ENCODE measurements at regions not wholly inside any gene's neighbourhood (a gene's known extent, or its start where the extent isn't known, plus 50 kb on each side); places are given as distances from the start of the nearest gene placed in this dataset.
"Not testable (repeated sequence)": the region's sequence is repeated elsewhere in the genome, so short reads cannot be mapped to it uniquely, and the experiment has no call there.

DNA sequence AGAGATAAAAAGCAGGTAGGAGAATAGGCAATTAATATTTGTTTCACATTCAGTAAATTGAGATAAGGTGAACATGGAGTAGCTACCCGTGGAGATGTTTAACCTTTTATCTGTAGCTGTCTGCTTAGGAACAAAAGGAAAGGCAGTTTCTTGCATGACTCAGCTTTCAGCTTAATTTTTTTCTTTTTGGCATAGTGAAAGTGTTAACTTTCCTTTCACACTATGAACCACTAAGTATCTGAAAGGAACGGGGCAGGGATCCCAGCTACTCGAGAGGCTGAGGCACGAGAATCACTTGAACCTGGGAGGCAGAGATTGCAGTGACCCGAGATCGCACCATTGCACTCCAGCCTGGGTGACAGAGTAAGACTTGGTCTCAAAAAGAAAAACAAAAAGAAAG lies 176.0 kb downstream of the LACC1 start:
- DNase-seq (ENCODE audit: low spot score): not testable (repeated sequence)

- no peak for DNase-seq (ENCODE audit: low spot score)
Observed at GRCh38 chr13:44058067-44058466, 178.4 kb downstream of the LACC1 start.

- no peak for DNase-seq (ENCODE audit: low spot score)
Observed at GRCh38 chr13:44058624-44059215, 179.0 kb downstream of the LACC1 start.

GRCh38 chr13:44061876-44062275 lies 182.2 kb downstream of the LACC1 start:
- no peak for DNase-seq (ENCODE audit: low spot score)

GRCh38 chr13:44063467-44063866 lies 183.8 kb downstream of the LACC1 start:
- DNase-seq (ENCODE audit: low spot score): no peak

GRCh38 chr13:44063881-44064280 lies 184.2 kb downstream of the LACC1 start:
- DNase-seq (ENCODE audit: low spot score): no peak

DNA sequence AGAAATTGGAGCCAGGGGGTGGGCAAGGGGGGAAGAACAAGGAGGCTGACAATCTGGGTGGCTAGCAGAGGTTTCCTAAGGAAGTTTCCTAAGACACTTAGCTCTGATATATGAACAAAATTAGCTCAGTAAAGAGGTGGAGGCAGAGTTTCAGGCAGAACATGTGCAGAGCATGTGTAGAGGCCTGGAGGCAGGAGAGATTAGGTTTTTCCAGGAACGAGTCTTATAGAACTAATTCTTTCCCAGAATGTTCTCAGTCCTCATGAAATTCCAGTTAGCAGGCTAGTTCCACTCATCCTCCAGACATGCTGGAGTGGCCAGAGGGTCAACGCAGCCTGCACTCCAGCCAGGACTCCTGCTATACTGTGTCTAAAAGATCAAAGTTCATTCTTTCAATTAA lies 184.7 kb downstream of the LACC1 start:
- no peak for DNase-seq (ENCODE audit: low spot score)

DNA sequence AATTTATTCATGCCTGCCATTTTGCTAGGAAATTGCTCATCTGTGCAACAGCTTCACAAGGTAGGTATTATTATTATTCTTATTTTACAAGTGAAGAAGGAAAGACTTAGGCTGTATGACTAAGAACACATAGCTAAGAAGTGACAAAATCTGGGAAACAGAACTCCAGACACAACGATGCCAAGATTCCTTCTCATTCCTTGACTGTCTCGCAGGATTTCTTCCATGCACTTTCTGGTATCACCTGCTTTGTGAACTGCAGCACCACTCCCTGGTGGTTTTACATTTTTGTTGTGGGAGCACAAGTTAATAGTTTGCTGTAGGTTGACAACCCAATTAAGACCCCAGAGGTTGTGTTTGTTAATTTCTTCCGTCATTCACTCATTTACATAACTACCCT lies 188.5 kb downstream of the LACC1 start:
- DNase-seq (ENCODE audit: low spot score): no peak

DNA sequence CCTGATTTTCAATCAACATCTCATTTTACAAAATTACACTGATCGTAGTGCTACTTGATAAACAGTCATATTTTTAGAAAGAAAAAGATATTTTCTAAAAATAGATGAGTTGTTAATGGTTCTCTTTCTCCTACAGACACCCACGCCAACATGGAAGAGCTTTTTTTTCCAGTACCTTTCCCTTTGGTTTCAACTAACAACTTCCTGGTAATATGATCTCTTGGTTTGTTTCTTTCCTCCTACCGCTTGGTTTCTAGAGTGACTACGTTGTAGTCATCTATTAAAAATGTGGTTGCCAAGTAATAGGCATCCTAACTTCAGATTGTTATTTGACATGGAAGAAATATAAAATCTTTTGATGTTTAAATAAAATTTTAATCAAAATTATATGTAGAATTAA lies 189.0 kb downstream of the LACC1 start:
- DNase-seq (ENCODE audit: low spot score): no peak

- DNase-seq (ENCODE audit: low spot score): no peak
Observed at GRCh38 chr13:44072536-44072935, 192.8 kb downstream of the LACC1 start.

DNA sequence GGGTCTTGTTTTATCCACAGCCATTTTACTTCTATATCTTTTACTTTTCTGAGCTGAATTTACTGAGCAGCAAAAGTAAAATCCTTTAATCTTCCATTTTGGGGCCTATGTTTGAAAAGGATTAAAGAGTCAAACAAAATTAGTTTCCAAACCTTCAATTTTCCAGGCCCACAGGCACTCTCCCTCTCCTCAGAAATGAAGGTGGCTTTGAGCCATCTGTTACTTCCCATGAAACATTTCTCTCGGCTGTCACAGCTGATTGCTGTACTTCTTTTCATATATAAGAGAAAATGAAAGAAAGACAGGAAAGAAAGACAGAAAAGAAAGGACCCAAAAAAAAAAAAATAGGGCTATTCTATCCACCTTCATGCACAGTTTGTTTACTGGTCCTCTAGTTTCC lies 194.9 kb downstream of the LACC1 start:
- DNase-seq (ENCODE audit: low spot score): no peak

DNA sequence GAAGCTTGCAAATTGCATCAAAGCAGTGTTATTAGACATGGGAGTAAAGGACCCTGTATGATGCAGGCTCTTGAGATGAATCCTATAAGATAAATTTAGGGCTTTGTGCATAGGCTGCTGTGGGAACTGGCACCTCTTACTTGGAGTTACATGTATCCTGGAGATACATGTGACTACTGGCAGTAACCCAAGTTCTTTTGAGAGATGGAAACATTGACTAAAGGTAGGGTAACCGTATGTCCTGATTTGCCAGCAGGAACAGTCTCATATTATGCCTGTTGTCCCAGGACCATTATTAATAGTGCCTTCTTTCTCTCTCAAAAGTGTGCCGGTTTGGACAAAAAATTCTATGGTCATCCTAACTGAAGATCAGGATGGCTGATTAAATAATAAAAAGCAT lies 195.4 kb downstream of the LACC1 start:
- DNase-seq (ENCODE audit: low spot score): no peak

- DNase-seq (ENCODE audit: low spot score): no peak
Observed at GRCh38 chr13:44078806-44079376, 199.2 kb downstream of the LACC1 start.

DNA sequence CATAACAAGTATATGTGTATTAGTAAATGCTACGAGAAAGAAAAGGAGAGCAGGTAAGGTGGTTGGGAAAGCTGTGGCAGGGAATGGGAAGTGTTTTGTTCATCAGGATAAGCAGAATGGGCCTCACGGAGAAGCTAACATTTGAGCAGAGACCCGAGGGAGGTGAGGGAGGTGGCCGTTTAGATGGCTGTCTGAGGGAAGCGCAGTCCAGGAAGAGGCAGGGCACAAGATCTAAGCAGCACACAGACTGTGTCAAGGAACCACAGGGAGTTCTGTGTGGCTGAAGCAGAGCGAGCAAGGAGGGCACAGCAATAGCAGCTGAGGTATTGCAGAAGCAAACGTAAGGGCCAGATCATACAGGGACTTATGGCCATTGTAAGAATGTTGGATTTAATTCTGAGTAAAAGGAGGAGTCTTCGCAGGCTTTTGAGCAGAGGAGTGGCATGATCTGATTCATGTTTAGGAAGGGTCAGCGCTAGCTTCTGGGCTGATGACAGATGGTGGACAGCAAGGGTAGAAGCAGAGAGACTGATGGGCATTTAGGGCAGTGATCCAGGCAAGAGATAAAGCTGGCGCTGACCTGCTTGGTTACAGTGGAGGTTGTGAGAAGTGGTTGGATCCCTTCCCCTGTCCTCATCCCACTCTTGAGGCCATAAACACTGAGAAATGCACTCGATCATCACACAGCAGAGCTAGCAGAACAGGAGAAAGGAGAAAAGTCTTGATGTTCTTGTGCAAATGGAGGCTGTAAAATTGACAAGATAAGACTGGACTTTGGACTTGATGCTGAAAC lies 199.9 kb downstream of the LACC1 start:
- DNase-seq (ENCODE audit: low spot score): no peak

GRCh38 chr13:44084146-44084545 lies 204.4 kb downstream of the LACC1 start:
- DNase-seq (ENCODE audit: low spot score): no peak

- no peak for DNase-seq (ENCODE audit: low spot score)
Observed at GRCh38 chr13:44086389-44086788, 206.7 kb downstream of the LACC1 start.

- DNase-seq (ENCODE audit: low spot score): no peak
Observed at GRCh38 chr13:44088411-44088810, 208.7 kb downstream of the LACC1 start.

GRCh38 chr13:44088991-44089413 lies 209.3 kb downstream of the LACC1 start:
- no peak for DNase-seq (ENCODE audit: low spot score)

- DNase-seq (ENCODE audit: low spot score): no peak
Observed at GRCh38 chr13:44089452-44089851, 209.7 kb downstream of the LACC1 start.

DNA sequence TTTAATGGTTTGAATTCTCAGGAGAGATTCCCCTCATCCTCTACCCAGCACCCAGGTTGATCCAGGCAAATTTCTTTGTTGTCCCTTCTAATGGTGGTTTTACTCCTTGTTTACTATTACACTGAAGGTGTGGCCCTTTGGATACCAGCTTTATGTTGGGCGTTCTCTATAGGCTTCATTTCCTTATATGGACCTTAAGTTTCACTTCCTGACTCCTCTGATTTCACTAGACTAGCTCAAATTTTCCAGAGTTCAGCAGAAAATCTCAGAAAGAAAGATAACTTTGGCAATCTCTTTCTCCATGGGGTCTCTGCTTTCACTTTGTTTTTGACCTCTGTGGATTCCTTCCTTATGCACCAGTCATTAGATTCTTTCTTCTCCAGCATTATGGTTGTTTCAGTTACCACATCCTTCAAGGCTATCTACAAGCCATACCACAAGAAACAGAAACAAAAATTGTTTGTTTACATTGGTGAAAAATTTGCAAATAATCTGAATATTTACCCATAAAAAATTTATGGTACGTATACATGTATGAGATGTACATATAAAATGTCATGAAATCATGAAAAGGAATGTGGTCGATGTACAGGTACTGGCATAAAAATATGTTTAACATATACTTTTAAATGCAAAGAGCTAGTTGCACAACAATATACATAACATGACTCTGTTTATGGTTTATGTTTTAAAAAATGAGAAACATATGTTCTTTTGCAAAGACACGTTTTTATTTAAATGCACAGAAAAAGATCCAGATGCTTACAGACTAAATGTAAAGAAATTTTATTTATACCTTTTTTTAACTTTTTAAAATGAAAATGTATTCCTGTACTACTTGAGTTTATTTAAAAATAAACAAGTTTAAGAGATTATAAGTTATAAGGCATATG lies 212.6 kb downstream of the LACC1 start:
- DNase-seq (ENCODE audit: low spot score): no peak

- no peak for DNase-seq (ENCODE audit: low spot score)
Observed at GRCh38 chr13:44093607-44094564, 214.2 kb downstream of the LACC1 start.

Measured in HuH-7 (cell line).